Tibial nerve (tissue), 4 donors: ENCODE measurements at regions not wholly inside any gene's neighbourhood (a gene's known extent, or its start where the extent isn't known, plus 50 kb on each side); places are given as distances from the start of the nearest gene placed in this dataset.

ENCODE experiments used
- CTCF ChIP-seq, 5 experiments: fragments of 200-600 bp in 3 of 5; fragments of 450-650 bp in 2 of 5; sonication (generic) in 3 of 5; IDR thresholded peaks; one replicate each; pipeline ENCODE4 v1.5.1; 2016 to 2019; ENCODE audit warnings: antibody characterized with exemption in 5 of 5, mild to moderate bottlenecking in 3 of 5, moderate library complexity in 2 of 5
- EP300 ChIP-seq, 2 donors: sonication (generic); formaldehyde crosslinking; IDR thresholded peaks; one replicate each; pipeline ENCODE4 v1.6.1; 2017; ENCODE audit warnings: antibody characterized with exemption in 2 of 2, mild to moderate bottlenecking in 1 of 2
- POLR2A ChIP-seq, 2 donors: fragments of 450-650 bp; IDR thresholded peaks; one replicate each; pipeline ENCODE4 v1.6.1; 2017; ENCODE audit warnings: antibody characterized with exemption in 2 of 2, mild to moderate bottlenecking in 2 of 2, moderate library complexity in 2 of 2

GRCh38 chr2:192775011-192775410 lies 580.3 kb upstream of the TMEFF2 start:
- TF ChIP-seq POLR2A (IDR thresholded peaks at IDR 0.05) (no peak), CTCF (IDR thresholded peaks at IDR 0.05) (no peak), EP300 (IDR thresholded peaks at IDR 0.05) (no peak)
